ENCODE measurements at regions not wholly inside any gene's neighbourhood (a gene's known extent, or its start where the extent isn't known, plus 50 kb on each side); places are given as distances from the start of the nearest gene placed in this dataset.
A peak's percentile ranks its signal among the peaks of the same experiment; 100 is the strongest.
"Not testable (repeated sequence)": the region's sequence is repeated elsewhere in the genome, so short reads cannot be mapped to it uniquely, and the experiment has no call there.

GRCh38 chr5:36739751-36740221 lies 133.4 kb downstream of the SLC1A3 start:
- DNase-seq: peak; percentile 47

- DNase-seq: no peak
Observed at GRCh38 chr5:36740259-36740898, 134.0 kb downstream of the SLC1A3 start.

- no peak for DNase-seq
Observed at GRCh38 chr5:36741128-36741527, 134.7 kb downstream of the SLC1A3 start.

GRCh38 chr5:36743891-36744772 lies 132.4 kb upstream of the NIPBL start:
- DNase-seq: no peak

- no peak for DNase-seq
Observed at GRCh38 chr5:36744773-36745589, 131.6 kb upstream of the NIPBL start.

- not testable (repeated sequence) for DNase-seq
Observed at GRCh38 chr5:36747794-36748193, 128.8 kb upstream of the NIPBL start.

GRCh38 chr5:36751886-36752285 lies 124.7 kb upstream of the NIPBL start:
- DNase-seq: no peak

- no peak for DNase-seq
Observed at GRCh38 chr5:36755342-36755741, 121.2 kb upstream of the NIPBL start.

GRCh38 chr5:36755920-36756488 lies 120.6 kb upstream of the NIPBL start:
- no peak for DNase-seq

GRCh38 chr5:36756848-36757247 lies 119.7 kb upstream of the NIPBL start:
- no peak for DNase-seq

GRCh38 chr5:36759117-36759516 lies 117.5 kb upstream of the NIPBL start:
- no peak for DNase-seq

GRCh38 chr5:36763454-36763853 lies 113.1 kb upstream of the NIPBL start:
- no peak for DNase-seq

GRCh38 chr5:36765876-36766275 lies 110.7 kb upstream of the NIPBL start:
- no peak for DNase-seq

- DNase-seq: no peak
Observed at GRCh38 chr5:36766981-36767380, 109.6 kb upstream of the NIPBL start.

GRCh38 chr5:36768450-36768849 lies 108.1 kb upstream of the NIPBL start:
- DNase-seq: no peak

GRCh38 chr5:36769129-36769770 lies 107.3 kb upstream of the NIPBL start:
- DNase-seq: no peak

GRCh38 chr5:36770125-36770524 lies 106.4 kb upstream of the NIPBL start:
- DNase-seq: no peak

- no peak for DNase-seq
Observed at GRCh38 chr5:36772276-36773140, 104.1 kb upstream of the NIPBL start.

GRCh38 chr5:36777105-36777757 lies 99.3 kb upstream of the NIPBL start:
- DNase-seq: no peak

GRCh38 chr5:36778336-36778735 lies 98.2 kb upstream of the NIPBL start:
- no peak for DNase-seq

GRCh38 chr5:36782612-36783011 lies 94.0 kb upstream of the NIPBL start:
- DNase-seq: not testable (repeated sequence)
